CD4-positive, alpha-beta T cell (primary cell): ENCODE measurements at regions not wholly inside any gene's neighbourhood (a gene's known extent, or its start where the extent isn't known, plus 50 kb on each side); places are given as distances from the start of the nearest gene placed in this dataset.

Experiments used
- ATAC-seq: fragments of 200-7000 bp; cut with Tn5 transposase; one replicate; pipeline ENCODE4 v1.10.0; 2022; ENCODE audit warnings: mild to moderate bottlenecking; ENCODE audit not compliant: poor library complexity
- CTCF ChIA-PET: fragments of 350-600 bp; sonication (Branson Sonifier 250); formaldehyde crosslinking; loops from one replicate; lab custom pipeline; 2021; ENCODE audit warnings: antibody characterized with exemption, inconsistent platforms; lab: Charles Lee
- POLR2A ChIA-PET: fragments of 350-600 bp; sonication (Branson Sonifier 250); formaldehyde crosslinking; loops from one replicate; lab custom pipeline; 2021; ENCODE audit warnings: antibody characterized with exemption, inconsistent platforms; lab: Charles Lee
- DNase-seq, 14 experiments: peaks; one replicate each; pipeline ENCODE4 v3.0.0-alpha.2; 2013 to 2020; ENCODE audit warnings: mixed read lengths in 2 of 14
- H3K27ac ChIP-seq, 2 donors: one replicate each; pipeline versions ENCODE4 v1.5.1 to v1.7.0; 2013; ENCODE audit warnings: low read length in 2 of 2, low read depth in 1 of 2, mild to moderate bottlenecking in 1 of 2
- H3K27me3 ChIP-seq, 2 experiments: 1 replicate in 1 of 2; 2 replicates in 1 of 2; pipeline versions ENCODE4 v1.6.1 to v1.7.0; 2013; ENCODE audit warnings: low read length in 2 of 2, control low read depth in 1 of 2, mild to moderate bottlenecking in 1 of 2, moderate library complexity in 1 of 2; ENCODE audit not compliant: insufficient read depth in 2 of 2, control insufficient read depth in 1 of 2
- H3K36me3 ChIP-seq: one replicate; pipeline ENCODE4 v1.6.1; 2013; ENCODE audit warnings: low read length, control low read depth; ENCODE audit not compliant: insufficient read depth
- H3K4me1 ChIP-seq: one replicate; pipeline ENCODE4 v1.6.1; 2013; ENCODE audit warnings: low read length, control low read depth; ENCODE audit not compliant: insufficient read depth
- H3K4me3 ChIP-seq: one replicate; pipeline ENCODE4 v1.5.1; 2013; ENCODE audit warnings: mild to moderate bottlenecking, low read length, moderate library complexity
- H3K9me3 ChIP-seq, 2 experiments: 1 replicate in 1 of 2; 2 replicates in 1 of 2; pipeline versions ENCODE4 v1.6.1 to v1.7.0; 2013; ENCODE audit warnings: low read length in 2 of 2, mild to moderate bottlenecking in 2 of 2, control low read depth in 1 of 2, moderate library complexity in 1 of 2; ENCODE audit not compliant: control insufficient read depth in 1 of 2, insufficient read depth in 1 of 2
- H3K27ac Mint-ChIP-seq: one replicate; pipeline ENCODE4 v1.8.0; 2020; ENCODE audit warnings: mixed read lengths
- H3K27me3 Mint-ChIP-seq: one replicate; pipeline ENCODE4 v1.8.0; 2021; ENCODE audit warnings: mixed read lengths
- H3K36me3 Mint-ChIP-seq: one replicate; pipeline ENCODE4 v1.8.0; 2021; ENCODE audit warnings: low read depth, mixed read lengths
- H3K4me1 Mint-ChIP-seq: one replicate; pipeline ENCODE4 v1.8.0; 2021; ENCODE audit warnings: low read depth, mixed read lengths
- H3K4me3 Mint-ChIP-seq: one replicate; pipeline ENCODE4 v1.8.0; 2020; ENCODE audit warnings: mild to moderate bottlenecking, mixed read lengths
- H3K9me3 Mint-ChIP-seq: one replicate; pipeline ENCODE4 v1.8.0; 2020; ENCODE audit warnings: mixed read lengths
- CTCF ChIP-seq: fragments of 200-600 bp; IDR thresholded peaks from one replicate; pipeline ENCODE4 v1.8.0; 2022; ENCODE audit warnings: antibody characterized with exemption, mild to moderate bottlenecking
- intact Hi-C, 2 experiments: fragments of 100-400 bp; cut with DNase I in 1 of 2; cut with micrococcal nuclease in 1 of 2; formaldehyde crosslinking; loops; one replicate each; pipeline versions ENCODE4 v1.15.1 to v1.9.0; 2023 to 2025; cut with DNase I, micrococcal nuclease

- no peak overlapping the region for H3K4me3 Mint-ChIP-seq
- ATAC-seq (no peak), DNase-seq (no peak)
- H3K36me3 Mint-ChIP-seq = no peaks in the 10 kb centered on the region
- no peak overlapping the region for H3K4me3 ChIP-seq
- intact Hi-C loops = no loop called here
- H3K4me1 Mint-ChIP-seq = no peaks in the 10 kb centered on the region
- peaks cover 4 to 5% of the 10 kb centered on the region in 2 experiments for H3K27me3 ChIP-seq
- H3K27ac ChIP-seq = no peak overlapping the region
- no peak for TF ChIP-seq CTCF
- H3K36me3 ChIP-seq = no peaks in the 10 kb centered on the region
- no peaks in the 10 kb centered on the region for H3K4me1 ChIP-seq
- H3K9me3 ChIP-seq = peaks cover 0 to 4% of the 10 kb centered on the region in 2 experiments
- ChIA-PET POLR2A (no interaction called here), CTCF (interaction anchor here (1.3 kb wide), 1 partner anchor 10 kb away, joined by 3 read pairs; no protein-coding TSS in a partner anchor)
- H3K27ac Mint-ChIP-seq = no peak overlapping the region
- H3K9me3 Mint-ChIP-seq = peaks cover 3% of the 10 kb centered on the region
- H3K27me3 Mint-ChIP-seq = peaks cover 20% of the 10 kb centered on the region
Measured at GRCh38 chr15:94036156-94036555, 195.2 kb upstream of the MCTP2 start.

- Histone ChIP-seq H3K36me3 (no peaks in the 10 kb centered on the region), H3K27me3 (peaks cover 4 to 5% of the 10 kb centered on the region in 2 experiments), H3K4me3 (no peak overlapping the region), H3K27ac (no peak overlapping the region), H3K4me1 (no peaks in the 10 kb centered on the region), H3K9me3 (peaks cover 0 to 4% of the 10 kb centered on the region in 2 experiments)
- ChIA-PET CTCF (no interaction called here), POLR2A (no interaction called here)
- Mint-ChIP-seq H3K4me1 (no peaks in the 10 kb centered on the region), H3K4me3 (no peak overlapping the region), H3K27ac (no peak overlapping the region), H3K36me3 (no peaks in the 10 kb centered on the region), H3K27me3 (peaks cover 20% of the 10 kb centered on the region), H3K9me3 (no peaks in the 10 kb centered on the region)
- ATAC-seq = no peak
- no peak for DNase-seq
- intact Hi-C loops = no loop called here
- TF ChIP-seq CTCF = no peak
Measured at GRCh38 chr15:94033683-94034020, 197.7 kb upstream of the MCTP2 start.

- H3K36me3 ChIP-seq = no peaks in the 10 kb centered on the region
- peaks cover 4 to 5% of the 10 kb centered on the region in 2 experiments for H3K27me3 ChIP-seq
- DNase-seq = no peak
- no peak overlapping the region for H3K4me3 Mint-ChIP-seq
- H3K4me3 ChIP-seq = no peak overlapping the region
- POLR2A ChIA-PET = no interaction called here
- intact Hi-C loops = no loop called here
- no peaks in the 10 kb centered on the region for H3K9me3 Mint-ChIP-seq
- CTCF ChIA-PET = no interaction called here
- no peak overlapping the region for H3K27ac ChIP-seq
- no peaks in the 10 kb centered on the region for H3K36me3 Mint-ChIP-seq
- H3K4me1 Mint-ChIP-seq = no peaks in the 10 kb centered on the region
- H3K4me1 ChIP-seq = no peaks in the 10 kb centered on the region
- no peak for TF ChIP-seq CTCF
- peaks cover 24% of the 10 kb centered on the region for H3K27me3 Mint-ChIP-seq
- H3K27ac Mint-ChIP-seq = no peak overlapping the region
- peaks cover 0 to 4% of the 10 kb centered on the region in 2 experiments for H3K9me3 ChIP-seq
- no peak for ATAC-seq
Measured at GRCh38 chr15:94033014-94033682, 198.2 kb upstream of the MCTP2 start.
